Gastrocnemius medialis (tissue), 4 donors: ENCODE measurements at regions not wholly inside any gene's neighbourhood (a gene's known extent, or its start where the extent isn't known, plus 50 kb on each side); places are given as distances from the start of the nearest gene placed in this dataset.

ENCODE experiments used
- POLR2A ChIP-seq, 2 donors: fragments of 450-650 bp; IDR thresholded peaks; one replicate each; pipeline ENCODE4 v1.6.1; 2017; ENCODE audit warnings: antibody characterized with exemption in 2 of 2, mild to moderate bottlenecking in 2 of 2, moderate library complexity in 2 of 2
- TF ChIP-seq, protein P1 (sequence below), 5 experiments: fragments of 450-650 bp in 3 of 5; fragments of 200-600 bp in 2 of 5; sonication (generic) in 2 of 5; IDR thresholded peaks in 4 of 5; conservative IDR thresholded peaks in 1 of 5; 1 replicate in 4 of 5; 2 replicates in 1 of 5; pipeline ENCODE4 v1.5.1; 2016 to 2019; ENCODE audit warnings: antibody characterized with exemption in 5 of 5, mild to moderate bottlenecking in 3 of 5, moderate library complexity in 3 of 5

- no peak for TF ChIP-seq POLR2A (IDR thresholded peaks at IDR 0.05)
- TF ChIP-seq, protein P1, sequence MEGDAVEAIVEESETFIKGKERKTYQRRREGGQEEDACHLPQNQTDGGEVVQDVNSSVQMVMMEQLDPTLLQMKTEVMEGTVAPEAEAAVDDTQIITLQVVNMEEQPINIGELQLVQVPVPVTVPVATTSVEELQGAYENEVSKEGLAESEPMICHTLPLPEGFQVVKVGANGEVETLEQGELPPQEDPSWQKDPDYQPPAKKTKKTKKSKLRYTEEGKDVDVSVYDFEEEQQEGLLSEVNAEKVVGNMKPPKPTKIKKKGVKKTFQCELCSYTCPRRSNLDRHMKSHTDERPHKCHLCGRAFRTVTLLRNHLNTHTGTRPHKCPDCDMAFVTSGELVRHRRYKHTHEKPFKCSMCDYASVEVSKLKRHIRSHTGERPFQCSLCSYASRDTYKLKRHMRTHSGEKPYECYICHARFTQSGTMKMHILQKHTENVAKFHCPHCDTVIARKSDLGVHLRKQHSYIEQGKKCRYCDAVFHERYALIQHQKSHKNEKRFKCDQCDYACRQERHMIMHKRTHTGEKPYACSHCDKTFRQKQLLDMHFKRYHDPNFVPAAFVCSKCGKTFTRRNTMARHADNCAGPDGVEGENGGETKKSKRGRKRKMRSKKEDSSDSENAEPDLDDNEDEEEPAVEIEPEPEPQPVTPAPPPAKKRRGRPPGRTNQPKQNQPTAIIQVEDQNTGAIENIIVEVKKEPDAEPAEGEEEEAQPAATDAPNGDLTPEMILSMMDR (IDR thresholded peaks at IDR 0.05 in 4 of 5, conservative IDR thresholded peaks at IDR 0.05 in 1 of 5), result no peak
Observed at GRCh38 chr5:4440536-4440935, 699.6 kb upstream of the ADAMTS16 start.
